Lower leg skin (tissue), 4 donors: ENCODE measurements at regions not wholly inside any gene's neighbourhood (a gene's known extent, or its start where the extent isn't known, plus 50 kb on each side); places are given as distances from the start of the nearest gene placed in this dataset.

Experiments used
- DNase-seq, 2 donors: peaks; one replicate each; pipeline ENCODE4 v3.0.0-alpha.2; 2019; ENCODE audit warnings: low spot score in 2 of 2
- H3K4me3 ChIP-seq: fragments of 200-600 bp; sonication (generic); 2 replicates; pipeline ENCODE4 v1.5.1; 2017; ENCODE audit warnings: mild to moderate bottlenecking, low read depth; ENCODE audit not compliant: poor library complexity, severe bottlenecking
- POLR2A ChIP-seq, 2 donors: fragments of 450-650 bp; IDR thresholded peaks; one replicate each; pipeline ENCODE4 v1.6.1; 2016 to 2017; ENCODE audit warnings: antibody characterized with exemption in 2 of 2, mild to moderate bottlenecking in 1 of 2, moderate library complexity in 1 of 2
- WGBS, 2 donors: methylation state at CpG; one replicate each; pipeline ENCODE4 v1.1.5; 2018; 5-methylcytosine and 5-hydroxymethylcytosine counted together
- intact Hi-C: fragments of 100-400 bp; cut with DNase I; formaldehyde crosslinking; loops from one replicate; pipeline ENCODE4 v1.15.0; 2023; ENCODE audit warnings: low total_unique reads
- TF ChIP-seq, protein P1 (sequence below), 3 donors: fragments of 450-650 bp; IDR thresholded peaks; one replicate each; pipeline ENCODE4 v1.5.1; 2016; ENCODE audit warnings: antibody characterized with exemption in 3 of 3, mild to moderate bottlenecking in 3 of 3, moderate library complexity in 2 of 3

DNA sequence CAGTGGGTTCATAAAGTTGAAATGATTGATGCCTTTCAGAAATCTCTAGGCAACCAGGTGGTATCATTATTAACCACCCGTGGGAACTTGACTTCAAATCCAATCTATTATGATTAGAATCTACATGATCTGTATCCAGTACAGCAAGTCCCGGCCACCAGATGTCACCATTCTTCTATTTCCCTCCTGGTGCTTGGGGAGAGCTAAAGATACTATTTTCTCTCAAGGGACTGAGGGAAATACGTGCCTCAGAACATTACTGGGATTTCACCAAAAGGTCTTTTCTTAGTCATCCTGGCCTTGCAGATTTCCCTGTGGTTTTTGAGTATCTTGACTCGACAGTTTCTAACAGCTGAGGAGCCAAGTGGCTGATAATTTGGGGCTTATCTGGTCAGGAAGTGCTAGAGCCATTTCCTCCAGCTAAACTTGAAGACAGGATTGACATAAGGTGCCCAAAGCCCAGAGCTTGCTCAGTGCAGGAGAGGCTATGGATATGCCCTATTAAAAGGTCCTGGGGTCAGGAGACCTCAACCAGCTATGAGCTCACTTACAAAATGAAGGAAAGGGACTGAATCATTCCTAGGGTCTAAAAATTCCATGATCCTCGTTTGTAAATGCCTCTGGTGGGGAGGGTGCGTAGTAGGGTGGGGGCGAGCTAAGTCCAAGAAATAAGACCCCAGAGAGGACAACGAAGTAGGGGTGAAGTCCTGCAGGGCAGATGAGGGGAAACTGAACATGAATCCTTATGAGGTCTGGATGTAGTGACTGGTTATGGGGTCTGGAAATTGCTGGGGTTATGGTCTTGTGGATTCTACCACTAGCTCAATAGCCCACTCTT lies 135.4 kb upstream of the MGAT5 start:
- WGBS, 2 donors = 24 to 29% methylated on average over 8 of the region's 8 CpGs
- H3K4me3 ChIP-seq = no peak overlapping the region
- peak; percentile 92 to 96 for DNase-seq
- no peak for TF ChIP-seq POLR2A (IDR thresholded peaks at IDR 0.05)
- TF ChIP-seq, protein P1, sequence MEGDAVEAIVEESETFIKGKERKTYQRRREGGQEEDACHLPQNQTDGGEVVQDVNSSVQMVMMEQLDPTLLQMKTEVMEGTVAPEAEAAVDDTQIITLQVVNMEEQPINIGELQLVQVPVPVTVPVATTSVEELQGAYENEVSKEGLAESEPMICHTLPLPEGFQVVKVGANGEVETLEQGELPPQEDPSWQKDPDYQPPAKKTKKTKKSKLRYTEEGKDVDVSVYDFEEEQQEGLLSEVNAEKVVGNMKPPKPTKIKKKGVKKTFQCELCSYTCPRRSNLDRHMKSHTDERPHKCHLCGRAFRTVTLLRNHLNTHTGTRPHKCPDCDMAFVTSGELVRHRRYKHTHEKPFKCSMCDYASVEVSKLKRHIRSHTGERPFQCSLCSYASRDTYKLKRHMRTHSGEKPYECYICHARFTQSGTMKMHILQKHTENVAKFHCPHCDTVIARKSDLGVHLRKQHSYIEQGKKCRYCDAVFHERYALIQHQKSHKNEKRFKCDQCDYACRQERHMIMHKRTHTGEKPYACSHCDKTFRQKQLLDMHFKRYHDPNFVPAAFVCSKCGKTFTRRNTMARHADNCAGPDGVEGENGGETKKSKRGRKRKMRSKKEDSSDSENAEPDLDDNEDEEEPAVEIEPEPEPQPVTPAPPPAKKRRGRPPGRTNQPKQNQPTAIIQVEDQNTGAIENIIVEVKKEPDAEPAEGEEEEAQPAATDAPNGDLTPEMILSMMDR (IDR thresholded peaks at IDR 0.05) = no peak
- intact Hi-C loops = loop anchor here (10.0 kb wide), 2 partner anchors 126 to 296 kb away; no protein-coding TSS in a partner anchor

DNA sequence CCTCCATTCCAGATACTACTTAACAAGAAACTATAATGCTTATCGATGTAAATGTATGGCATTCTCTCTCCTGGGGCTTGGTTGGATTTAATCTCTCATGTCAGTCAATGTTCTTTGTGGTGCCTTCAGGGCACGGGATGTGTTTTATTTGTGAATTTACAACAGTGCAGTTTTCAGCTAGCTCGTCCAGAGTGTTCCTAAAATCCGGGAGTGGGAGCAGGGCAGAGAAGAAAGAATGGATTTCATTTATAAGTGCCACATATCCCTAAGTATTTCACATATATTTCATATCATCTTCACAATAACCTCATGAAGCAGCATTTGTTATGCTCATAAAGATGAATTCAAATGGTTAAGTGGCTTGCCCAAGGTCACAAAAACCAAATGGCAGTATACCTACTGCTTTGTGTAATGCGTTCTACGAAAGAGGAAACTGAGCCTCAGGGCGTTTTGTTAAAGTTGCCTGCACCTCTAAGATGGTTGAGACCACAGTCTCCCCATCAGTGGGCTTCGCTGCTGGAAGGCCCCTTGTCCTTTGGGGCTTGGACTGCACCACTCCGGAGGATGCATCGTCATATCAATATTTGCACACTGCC lies 134.7 kb upstream of the MGAT5 start:
- 8 to 12% methylated on average over 10 of the region's 10 CpGs for WGBS, 2 donors
- TF ChIP-seq, protein P1 (IDR thresholded peaks at IDR 0.05) = no peak
- TF ChIP-seq POLR2A (IDR thresholded peaks at IDR 0.05) = no peak
- no peak for DNase-seq
- H3K4me3 ChIP-seq = no peak overlapping the region
- intact Hi-C loops = loop anchor here (10.0 kb wide), 2 partner anchors 126 to 296 kb away; no protein-coding TSS in a partner anchor

DNA sequence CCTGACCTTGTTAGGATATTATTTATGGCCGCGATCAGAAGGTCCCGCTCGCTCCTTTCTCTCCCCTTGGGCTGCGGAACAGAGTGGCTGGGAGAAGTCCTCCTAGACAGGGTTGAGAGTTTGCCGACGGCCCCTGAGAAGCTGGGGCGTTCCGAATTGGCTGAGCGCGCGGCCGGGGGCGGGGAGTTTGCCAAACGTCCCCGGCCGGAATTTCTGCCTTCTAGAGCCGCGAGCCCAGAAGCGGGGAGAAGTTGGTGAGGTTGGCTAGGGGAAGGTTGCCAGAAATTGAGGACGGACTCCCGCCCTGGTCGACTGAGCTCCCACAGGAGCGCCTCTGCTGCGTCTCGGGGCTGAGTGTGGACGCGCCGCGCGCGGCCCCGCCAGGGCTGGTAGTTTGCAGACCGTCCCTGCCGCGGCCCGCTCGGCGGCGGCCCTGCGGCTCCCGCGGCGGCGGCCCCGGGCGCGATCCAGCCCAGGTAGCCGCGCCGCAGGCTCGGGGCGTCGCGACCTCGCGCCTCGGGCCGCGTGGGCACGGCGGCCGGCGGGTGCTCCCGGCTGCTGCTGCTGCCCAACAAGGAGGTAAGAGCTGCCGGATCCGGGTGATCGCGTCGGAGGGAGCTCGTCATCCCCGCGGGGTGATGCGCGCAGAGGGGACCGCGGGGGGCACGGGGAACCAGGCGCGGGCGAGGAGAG lies 134.0 kb upstream of the MGAT5 start:
- intact Hi-C loops = loop anchor here (10.0 kb wide), 3 partner anchors 75 to 295 kb away; no protein-coding TSS in a partner anchor
- DNase-seq = peak; percentile 87 to 98
- WGBS, 2 donors = 0% methylated on average over 28 to 32 of the region's 81 CpGs
- TF ChIP-seq, protein P1 (IDR thresholded peaks at IDR 0.05) = no peak
- peak overlapping the region; percentile 92 for H3K4me3 ChIP-seq

DNA sequence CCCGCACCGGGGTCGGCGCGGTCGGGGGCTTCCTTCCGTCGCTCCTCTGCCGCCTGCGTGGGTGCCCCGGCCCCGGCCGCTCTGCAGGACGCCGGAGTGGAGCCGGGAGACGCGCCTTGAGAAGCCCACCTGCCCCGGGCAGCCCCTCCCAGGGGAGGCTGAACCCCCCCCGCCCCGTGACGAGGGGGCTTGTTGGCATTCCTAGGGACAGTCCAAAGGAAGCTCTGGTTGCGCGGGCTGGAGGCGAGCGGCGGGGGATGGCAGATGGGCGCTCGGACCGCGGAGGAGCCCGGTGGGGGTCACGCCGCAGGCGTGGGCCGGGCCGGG lies 133.5 kb upstream of the MGAT5 start:
- 0 to 1% methylated on average over 15 to 23 of the region's 37 CpGs for WGBS, 2 donors

More for the DNA sequence above, 133.5 kb upstream of the MGAT5 start:
- no peak for TF ChIP-seq POLR2A (IDR thresholded peaks at IDR 0.05)
- TF ChIP-seq, protein P1 (IDR thresholded peaks at IDR 0.05) = no peak
- DNase-seq = no peak
- H3K4me3 ChIP-seq = peak overlapping the region; percentile 92
- intact Hi-C loops = loop anchor here (10.0 kb wide), 1 partner anchor 74 kb away; no protein-coding TSS in a partner anchor
